ENCODE measurements at regions not wholly inside any gene's neighbourhood (a gene's known extent, or its start where the extent isn't known, plus 50 kb on each side); places are given as distances from the start of the nearest gene placed in this dataset.

DNA sequence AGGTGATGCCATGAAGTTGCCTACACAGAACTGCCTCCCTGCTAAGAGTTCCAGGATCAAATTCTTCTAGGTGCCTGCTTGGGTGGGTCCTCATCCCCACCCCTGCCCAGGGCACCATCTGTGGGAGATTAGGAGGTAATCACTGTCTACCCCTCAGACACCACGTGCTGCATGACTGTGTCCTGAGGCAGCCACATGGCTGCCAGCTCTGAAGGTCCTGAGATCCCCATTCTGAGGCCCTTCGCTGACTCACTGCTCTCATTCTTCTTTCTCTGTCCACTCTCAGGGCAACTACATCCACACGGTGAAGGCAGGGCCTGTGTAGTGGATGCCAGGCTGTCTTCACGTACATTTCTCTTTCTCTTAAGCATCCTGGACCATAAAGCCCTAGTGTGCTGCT, 222.9 kb upstream of the ANKRD55 start:
- TF ChIP-seq POLR2AphosphoS5 (IDR thresholded peaks at IDR 0.05; ENCODE audit: low read depth, low read length) (no peak), FOXP2 (optimal IDR thresholded peaks at IDR 0.05; ENCODE audit: borderline replicate concordance, extremely low read depth, extremely low read length, insufficient read depth) (no peak), SIN3A (IDR thresholded peaks at IDR 0.05; ENCODE audit: borderline replicate concordance, insufficient read depth, low read length) (no peak), TAF1 (IDR thresholded peaks at IDR 0.05; ENCODE audit: borderline replicate concordance, insufficient read depth, low read length) (no peak)
- TF ChIP-seq, protein P1, sequence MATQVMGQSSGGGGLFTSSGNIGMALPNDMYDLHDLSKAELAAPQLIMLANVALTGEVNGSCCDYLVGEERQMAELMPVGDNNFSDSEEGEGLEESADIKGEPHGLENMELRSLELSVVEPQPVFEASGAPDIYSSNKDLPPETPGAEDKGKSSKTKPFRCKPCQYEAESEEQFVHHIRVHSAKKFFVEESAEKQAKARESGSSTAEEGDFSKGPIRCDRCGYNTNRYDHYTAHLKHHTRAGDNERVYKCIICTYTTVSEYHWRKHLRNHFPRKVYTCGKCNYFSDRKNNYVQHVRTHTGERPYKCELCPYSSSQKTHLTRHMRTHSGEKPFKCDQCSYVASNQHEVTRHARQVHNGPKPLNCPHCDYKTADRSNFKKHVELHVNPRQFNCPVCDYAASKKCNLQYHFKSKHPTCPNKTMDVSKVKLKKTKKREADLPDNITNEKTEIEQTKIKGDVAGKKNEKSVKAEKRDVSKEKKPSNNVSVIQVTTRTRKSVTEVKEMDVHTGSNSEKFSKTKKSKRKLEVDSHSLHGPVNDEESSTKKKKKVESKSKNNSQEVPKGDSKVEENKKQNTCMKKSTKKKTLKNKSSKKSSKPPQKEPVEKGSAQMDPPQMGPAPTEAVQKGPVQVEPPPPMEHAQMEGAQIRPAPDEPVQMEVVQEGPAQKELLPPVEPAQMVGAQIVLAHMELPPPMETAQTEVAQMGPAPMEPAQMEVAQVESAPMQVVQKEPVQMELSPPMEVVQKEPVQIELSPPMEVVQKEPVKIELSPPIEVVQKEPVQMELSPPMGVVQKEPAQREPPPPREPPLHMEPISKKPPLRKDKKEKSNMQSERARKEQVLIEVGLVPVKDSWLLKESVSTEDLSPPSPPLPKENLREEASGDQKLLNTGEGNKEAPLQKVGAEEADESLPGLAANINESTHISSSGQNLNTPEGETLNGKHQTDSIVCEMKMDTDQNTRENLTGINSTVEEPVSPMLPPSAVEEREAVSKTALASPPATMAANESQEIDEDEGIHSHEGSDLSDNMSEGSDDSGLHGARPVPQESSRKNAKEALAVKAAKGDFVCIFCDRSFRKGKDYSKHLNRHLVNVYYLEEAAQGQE (IDR thresholded peaks at IDR 0.05; ENCODE audit: insufficient read depth in 1 of 2, low read depth in 2 of 2, low read length in 2 of 2) = no peak

DNA sequence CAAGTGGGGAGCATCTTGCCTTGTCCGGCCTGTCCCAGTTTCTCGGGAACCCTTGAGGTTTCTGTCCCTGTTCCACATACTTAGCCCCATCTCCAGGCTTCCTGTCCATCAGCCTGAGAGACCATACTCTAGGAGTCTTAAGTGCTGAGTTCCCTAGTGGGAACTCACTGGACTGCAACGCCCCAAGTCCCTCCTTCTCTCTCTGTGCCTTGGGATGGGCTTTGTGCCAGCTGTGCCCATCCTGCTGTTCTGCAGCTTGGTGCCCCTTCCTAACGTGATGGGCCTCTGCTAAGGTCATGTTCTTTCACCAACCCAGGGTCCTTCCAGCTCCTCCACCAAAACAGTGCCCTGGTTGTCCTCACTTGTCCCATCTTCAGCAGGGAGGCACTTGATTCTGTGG, 222.3 kb upstream of the ANKRD55 start:
- TF ChIP-seq POLR2AphosphoS5 (IDR thresholded peaks at IDR 0.05; ENCODE audit: low read depth, low read length) (no peak), SIN3A (IDR thresholded peaks at IDR 0.05; ENCODE audit: borderline replicate concordance, insufficient read depth, low read length) (no peak), FOXP2 (optimal IDR thresholded peaks at IDR 0.05; ENCODE audit: borderline replicate concordance, extremely low read depth, extremely low read length, insufficient read depth) (no peak), TAF1 (IDR thresholded peaks at IDR 0.05; ENCODE audit: borderline replicate concordance, insufficient read depth, low read length) (no peak)
- TF ChIP-seq, protein P1 (IDR thresholded peaks at IDR 0.05; ENCODE audit: insufficient read depth in 1 of 2, low read depth in 2 of 2, low read length in 2 of 2) = no peak

DNA sequence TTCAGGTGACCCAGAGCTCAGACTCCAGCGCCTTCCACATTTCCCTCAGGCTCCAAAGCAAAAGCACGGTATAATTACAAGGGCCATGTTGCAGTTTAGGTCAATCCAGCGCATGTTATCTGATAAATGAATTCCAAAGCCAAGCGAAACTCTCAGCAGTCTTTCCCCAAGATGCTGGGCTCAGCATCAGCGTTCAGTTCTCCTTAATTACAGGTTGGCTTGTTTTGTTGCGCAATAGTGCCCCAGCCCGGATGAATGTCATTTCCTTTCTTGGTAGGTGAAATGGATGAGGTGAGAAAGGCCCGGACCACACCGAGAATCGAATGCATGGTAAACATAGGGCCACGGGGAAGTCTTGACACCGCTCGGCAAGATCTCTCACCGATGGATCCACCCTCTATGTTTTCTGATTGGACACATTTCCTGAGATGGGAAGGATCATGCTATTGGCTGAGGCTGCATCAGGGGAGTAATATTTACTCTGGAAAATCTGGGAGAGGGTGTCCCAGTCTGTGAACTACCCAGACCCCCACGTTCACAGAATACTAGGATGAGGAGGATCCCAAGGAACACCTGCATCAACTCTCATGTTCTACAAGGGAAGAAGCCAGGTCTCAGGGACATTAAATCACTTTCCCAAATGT, 221.2 kb upstream of the ANKRD55 start:
- TF ChIP-seq SIN3A (IDR thresholded peaks at IDR 0.05; ENCODE audit: borderline replicate concordance, insufficient read depth, low read length) (no peak), FOXP2 (optimal IDR thresholded peaks at IDR 0.05; ENCODE audit: borderline replicate concordance, extremely low read depth, extremely low read length, insufficient read depth) (no peak), POLR2AphosphoS5 (IDR thresholded peaks at IDR 0.05; ENCODE audit: low read depth, low read length) (no peak), TAF1 (IDR thresholded peaks at IDR 0.05; ENCODE audit: borderline replicate concordance, insufficient read depth, low read length) (no peak)
- TF ChIP-seq, protein P1 (IDR thresholded peaks at IDR 0.05; ENCODE audit: insufficient read depth in 1 of 2, low read depth in 2 of 2, low read length in 2 of 2) = no peak

DNA sequence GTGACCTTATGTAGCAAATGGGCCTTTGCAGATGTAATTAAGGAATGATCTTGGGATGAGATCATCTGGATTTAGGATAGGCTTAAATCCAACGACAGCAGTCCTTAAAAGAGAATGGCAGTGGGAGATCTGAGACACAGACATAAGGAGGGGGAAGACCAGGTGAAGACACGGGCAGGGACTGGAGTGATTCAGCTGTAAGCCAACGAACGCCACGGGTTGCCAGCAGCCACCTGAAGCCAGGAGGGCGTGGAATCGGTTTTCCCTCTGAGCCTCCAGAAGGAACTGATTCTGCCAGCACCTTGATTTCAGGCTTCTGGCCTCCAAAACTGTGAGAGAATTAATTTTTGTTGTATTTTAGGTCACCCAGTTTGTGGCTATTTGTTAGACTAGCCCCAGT, 218.6 kb upstream of the ANKRD55 start:
- TF ChIP-seq POLR2AphosphoS5 (IDR thresholded peaks at IDR 0.05; ENCODE audit: low read depth, low read length) = no peak
- TF ChIP-seq FOXP2 (optimal IDR thresholded peaks at IDR 0.05; ENCODE audit: borderline replicate concordance, extremely low read depth, extremely low read length, insufficient read depth) = no peak
- TF ChIP-seq, protein P1 (IDR thresholded peaks at IDR 0.05; ENCODE audit: insufficient read depth in 1 of 2, low read depth in 2 of 2, low read length in 2 of 2) = no peak
- TF ChIP-seq SIN3A (IDR thresholded peaks at IDR 0.05; ENCODE audit: borderline replicate concordance, insufficient read depth, low read length) = no peak
- no peak for TF ChIP-seq TAF1 (IDR thresholded peaks at IDR 0.05; ENCODE audit: borderline replicate concordance, insufficient read depth, low read length)

Data from PFSK-1 (cell line).